ENCODE measurements at regions not wholly inside any gene's neighbourhood (a gene's known extent, or its start where the extent isn't known, plus 50 kb on each side); places are given as distances from the start of the nearest gene placed in this dataset.

- in situ Hi-C loops (cut with HindIII; ENCODE audit: low sequenced_read_pairs), result no loop called here
Measured at GRCh38 chr21:35770101-35770945, 290.0 kb downstream of the SETD4 start.

- in situ Hi-C loops (cut with HindIII; ENCODE audit: low sequenced_read_pairs), result no loop called here
Measured at GRCh38 chr21:35768187-35768586, 292.1 kb downstream of the SETD4 start.

DNA sequence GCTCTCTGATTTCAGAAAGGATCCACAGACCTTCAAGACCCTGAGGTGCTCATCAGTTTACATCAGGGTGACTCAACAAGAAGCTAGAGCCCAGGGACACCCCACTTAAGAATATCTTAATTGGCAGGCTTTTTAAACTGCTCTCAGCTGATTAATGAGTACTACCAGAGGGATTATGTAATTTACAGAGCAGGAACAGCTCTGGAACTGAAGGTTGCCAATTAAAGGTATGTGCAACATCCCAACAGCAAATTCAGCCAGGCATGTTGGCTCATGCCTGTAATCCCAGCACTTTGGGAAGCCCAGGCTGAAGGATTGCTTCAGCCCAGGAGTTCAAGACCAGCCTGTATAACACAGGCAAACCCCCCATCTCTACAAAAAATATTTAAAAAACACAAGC lies 295.7 kb downstream of the SETD4 start:
- in situ Hi-C loops (cut with HindIII; ENCODE audit: low sequenced_read_pairs), result no loop called here

DNA sequence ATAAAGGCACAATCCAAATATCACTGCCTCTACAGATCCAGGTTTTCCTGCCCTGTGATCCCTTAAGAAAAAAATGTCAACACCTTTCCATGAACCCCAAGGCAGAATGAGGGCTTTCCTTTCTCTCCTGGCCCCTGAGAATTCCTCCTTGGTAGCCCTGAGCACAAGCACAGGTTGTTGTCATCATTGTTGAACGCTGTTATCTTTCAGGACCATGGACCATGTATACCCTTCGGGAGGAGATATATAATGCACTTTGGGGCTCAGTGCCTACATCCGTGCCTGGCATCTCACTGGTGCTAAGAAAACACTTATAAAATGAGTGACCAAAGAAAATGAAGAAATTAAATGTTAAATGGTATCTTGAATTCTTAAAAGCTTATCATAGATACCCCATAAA lies 296.2 kb downstream of the SETD4 start:
- in situ Hi-C loops (cut with HindIII; ENCODE audit: low sequenced_read_pairs), result no loop called here

GRCh38 chr21:35754583-35754982 lies 305.7 kb downstream of the SETD4 start:
- in situ Hi-C loops (cut with HindIII; ENCODE audit: low sequenced_read_pairs), result no loop called here

DNA sequence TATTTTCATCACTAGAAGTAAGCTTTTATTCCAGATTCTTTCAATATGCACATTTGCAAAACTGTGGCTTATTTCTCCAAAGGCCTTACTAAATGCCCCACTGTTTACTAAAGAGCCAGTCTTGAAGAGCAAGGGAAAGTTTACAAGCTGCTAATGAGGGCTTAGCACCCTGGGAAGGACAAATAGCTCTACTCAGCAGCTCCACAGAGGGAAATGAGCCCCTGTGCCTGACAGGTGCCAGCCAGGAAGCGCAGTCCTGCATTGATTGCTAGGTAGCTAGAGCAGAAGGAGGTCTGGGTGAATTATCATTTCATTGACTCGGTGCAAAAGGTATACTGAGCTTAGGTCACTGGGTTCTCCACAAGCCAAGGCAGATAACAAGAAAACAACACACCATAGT lies 307.0 kb downstream of the SETD4 start:
- in situ Hi-C loops (cut with HindIII; ENCODE audit: low sequenced_read_pairs), result no loop called here

DNA sequence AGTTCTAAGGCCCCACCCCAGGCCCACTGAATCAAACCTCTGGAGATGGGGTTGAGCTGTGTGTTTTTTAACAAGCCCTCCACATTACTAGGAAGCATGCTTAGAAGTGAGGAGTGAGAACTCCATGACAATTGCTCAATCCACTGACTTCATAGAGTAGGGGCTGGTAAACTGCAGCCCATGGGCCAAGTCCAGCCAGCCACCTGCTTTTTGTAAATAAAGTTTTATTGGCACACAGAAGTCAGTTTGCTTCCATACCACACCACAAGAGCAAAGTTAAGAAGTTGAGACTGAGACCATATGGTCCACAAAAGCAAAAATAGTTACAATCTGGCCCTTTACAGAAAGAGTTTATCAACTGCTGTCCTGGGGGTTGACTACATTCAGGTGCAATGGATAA lies 309.2 kb downstream of the SETD4 start:
- in situ Hi-C loops (cut with HindIII; ENCODE audit: low sequenced_read_pairs), result no loop called here

DNA sequence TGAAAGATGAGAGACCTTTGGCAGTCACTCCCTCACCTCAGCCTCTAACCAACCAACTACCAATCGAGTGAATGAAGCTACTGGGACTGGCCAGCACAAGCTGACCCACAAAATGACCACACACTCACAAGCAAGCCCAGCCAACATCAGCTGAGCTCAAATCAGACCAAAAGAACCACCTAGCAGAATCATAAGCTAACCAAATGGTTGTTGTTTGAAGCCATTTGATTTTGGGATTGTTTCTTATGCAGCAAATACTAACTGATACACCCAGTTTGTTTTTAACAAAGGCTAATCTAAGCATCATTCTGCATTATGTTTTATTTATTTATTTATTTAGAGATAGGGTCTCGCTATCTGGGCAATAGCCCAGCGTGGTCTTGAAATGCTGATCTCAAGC lies 310.4 kb downstream of the SETD4 start:
- in situ Hi-C loops (cut with HindIII; ENCODE audit: low sequenced_read_pairs), result no loop called here

- in situ Hi-C loops (cut with HindIII; ENCODE audit: low sequenced_read_pairs), result no loop called here
Measured at GRCh38 chr21:35748678-35749314, 311.5 kb downstream of the SETD4 start.

DNA sequence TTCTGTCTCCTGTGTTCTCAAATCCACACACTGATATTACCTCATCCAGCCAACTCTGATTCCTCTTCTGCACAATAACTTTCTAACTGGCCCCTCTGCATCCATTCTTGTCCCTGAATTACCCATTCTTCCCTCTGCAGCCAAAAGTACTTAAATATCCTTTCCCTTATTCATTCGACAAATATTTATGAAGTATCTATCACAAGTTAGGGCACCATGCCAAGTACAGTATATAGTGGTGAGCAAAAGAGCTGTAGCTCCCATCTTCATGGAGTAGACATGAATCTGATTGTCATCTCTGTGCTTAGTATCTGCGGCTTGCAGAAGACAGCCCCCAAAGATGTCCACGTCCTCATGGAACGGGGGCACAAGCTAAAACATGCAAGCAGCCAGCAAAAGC lies 316.8 kb downstream of the SETD4 start:
- in situ Hi-C loops (cut with HindIII; ENCODE audit: low sequenced_read_pairs), result no loop called here

DNA sequence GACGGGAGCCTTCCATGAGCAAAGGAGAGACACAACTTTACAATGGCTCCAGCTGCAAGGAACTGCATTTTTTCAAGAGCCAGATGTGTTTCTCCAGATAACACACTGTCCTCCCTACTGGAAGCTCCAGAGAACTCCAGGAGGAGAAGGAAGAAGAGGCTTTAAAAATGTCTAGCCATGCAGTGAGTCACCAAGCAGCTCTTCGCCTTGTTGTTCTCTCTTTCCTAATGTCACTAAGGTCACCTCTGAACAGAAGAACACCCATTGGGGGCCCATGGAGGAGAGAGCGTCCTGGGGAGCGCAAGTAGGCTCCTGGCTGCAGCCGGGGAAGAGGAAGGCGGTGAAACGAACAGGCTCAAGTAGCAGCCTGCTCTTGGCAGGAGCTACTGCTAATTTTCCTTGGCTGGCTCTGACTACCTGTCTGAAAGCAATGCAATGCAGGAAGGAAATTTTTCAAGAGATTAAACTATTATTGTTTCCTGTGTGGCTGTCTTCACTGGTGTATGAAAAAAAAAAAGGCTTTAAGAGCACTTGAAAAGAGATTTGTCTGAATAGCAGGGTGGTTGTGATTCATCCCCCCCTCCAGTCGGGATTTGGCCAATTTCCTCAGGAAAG lies 321.9 kb downstream of the SETD4 start:
- in situ Hi-C loops (cut with HindIII; ENCODE audit: low sequenced_read_pairs), result no loop called here

DNA sequence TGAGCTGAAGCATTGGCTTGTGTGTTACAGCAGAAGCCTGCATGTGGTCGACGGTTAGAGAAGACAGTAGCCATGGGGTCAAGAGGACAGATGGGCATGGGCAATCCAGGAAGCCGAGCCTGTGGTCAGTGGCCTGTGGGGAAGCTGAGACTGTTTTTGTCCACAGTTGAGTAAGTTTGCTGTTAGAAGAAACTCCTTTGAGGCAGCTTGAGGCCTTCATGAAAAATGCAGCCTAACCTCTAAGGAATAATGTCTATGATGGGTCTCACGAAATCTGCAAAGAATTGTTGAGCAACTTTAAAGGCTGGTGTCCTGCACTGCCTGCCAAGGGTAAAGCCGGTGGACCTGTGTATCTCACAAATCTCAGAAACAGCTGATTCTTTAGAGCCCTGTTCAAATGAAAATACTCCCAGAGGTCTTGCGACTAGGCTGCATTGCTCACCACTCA lies 322.4 kb downstream of the SETD4 start:
- in situ Hi-C loops (cut with HindIII; ENCODE audit: low sequenced_read_pairs), result no loop called here

DNA sequence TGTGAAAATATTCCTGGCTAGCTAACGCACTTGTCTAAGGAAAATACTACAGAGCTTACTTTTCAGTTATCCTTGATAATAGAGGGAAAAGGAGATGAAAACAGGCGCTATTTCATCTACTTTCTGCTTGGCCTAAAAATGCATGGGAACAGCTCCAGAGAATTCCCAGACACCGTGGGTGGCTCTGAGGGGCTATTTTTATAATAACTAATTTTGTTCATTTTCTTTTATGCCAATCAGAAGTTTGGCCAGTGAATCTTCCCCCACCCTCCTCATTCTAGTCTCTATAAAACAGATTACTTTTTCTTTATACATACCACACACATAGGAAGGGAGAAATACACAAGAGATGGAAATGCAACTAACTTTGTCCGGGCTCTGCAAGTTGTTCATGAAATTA lies 322.9 kb downstream of the SETD4 start:
- in situ Hi-C loops (cut with HindIII; ENCODE audit: low sequenced_read_pairs), result no loop called here

GRCh38 chr21:35732788-35733187 lies 327.5 kb downstream of the SETD4 start:
- in situ Hi-C loops (cut with HindIII; ENCODE audit: low sequenced_read_pairs), result no loop called here

DNA sequence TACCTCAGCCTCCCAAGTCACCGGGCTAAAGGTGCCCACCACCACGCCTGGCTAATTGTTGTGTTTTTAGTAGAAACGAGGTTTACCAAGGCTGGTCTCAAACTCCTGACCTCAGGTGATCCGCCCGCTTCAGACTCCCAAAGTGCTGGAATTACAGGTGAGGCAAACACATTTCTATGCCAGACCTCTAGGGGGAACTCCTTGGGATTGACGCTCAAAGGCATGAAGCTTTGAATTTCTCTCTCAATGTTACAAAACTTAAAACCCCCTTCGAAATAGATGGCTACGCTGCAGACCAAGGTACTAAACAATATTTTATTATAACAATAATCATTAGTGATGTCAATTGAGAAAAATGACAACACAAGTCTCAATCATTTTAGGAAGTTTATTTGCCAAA lies 330.0 kb downstream of the SETD4 start:
- in situ Hi-C loops (cut with HindIII; ENCODE audit: low sequenced_read_pairs), result no loop called here

- in situ Hi-C loops (cut with HindIII; ENCODE audit: low sequenced_read_pairs), result no loop called here
Measured at GRCh38 chr21:35727830-35728229, 332.5 kb downstream of the SETD4 start.

- in situ Hi-C loops (cut with HindIII; ENCODE audit: low sequenced_read_pairs), result no loop called here
Measured at GRCh38 chr21:35724156-35724555, 336.2 kb downstream of the SETD4 start.

DNA sequence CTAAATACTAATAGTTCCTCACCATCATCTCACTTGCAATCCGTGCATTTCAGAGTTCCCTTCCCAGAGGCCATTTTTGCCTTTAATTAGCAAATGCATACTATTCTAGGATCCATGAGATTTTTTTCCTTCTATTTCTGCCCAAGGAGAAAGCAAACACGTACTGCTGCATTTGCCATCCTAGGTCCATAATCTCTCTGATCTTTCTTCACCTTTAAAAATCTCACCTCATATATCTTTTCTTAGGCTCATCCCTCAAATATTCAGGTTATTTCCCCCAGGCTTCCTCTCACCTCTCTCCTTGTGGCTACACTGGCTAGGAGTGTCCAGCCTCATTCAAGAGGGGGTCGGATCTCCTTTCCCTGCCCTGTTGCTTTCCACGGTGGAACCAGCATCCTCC lies 338.6 kb downstream of the SETD4 start:
- in situ Hi-C loops (cut with HindIII; ENCODE audit: low sequenced_read_pairs), result no loop called here

DNA sequence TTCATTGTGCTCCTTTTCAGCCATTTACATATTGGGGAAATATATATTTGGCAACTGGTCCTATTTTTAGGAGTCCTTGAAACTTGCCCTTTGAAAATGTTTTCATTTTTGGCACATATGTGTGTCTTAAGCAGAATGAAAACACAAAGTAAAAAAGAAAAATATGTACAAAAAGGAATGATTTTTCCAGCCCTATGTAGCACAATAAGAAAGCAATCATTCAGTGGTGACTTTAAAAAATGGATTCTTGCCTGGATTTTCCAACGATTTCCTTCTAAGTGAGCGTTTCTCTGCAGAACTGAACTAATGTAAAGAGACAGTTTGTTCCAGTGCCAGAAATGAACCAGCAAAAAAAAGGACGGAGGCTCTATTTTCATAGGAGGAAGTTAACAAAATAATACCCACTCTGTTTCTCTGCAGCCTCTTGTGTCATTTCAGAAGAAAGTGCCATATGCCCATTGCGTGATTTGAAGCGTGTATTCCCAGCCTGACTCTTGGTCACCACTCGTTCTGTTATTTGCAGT lies 340.1 kb downstream of the SETD4 start:
- in situ Hi-C loops (cut with HindIII; ENCODE audit: low sequenced_read_pairs), result no loop called here

DNA sequence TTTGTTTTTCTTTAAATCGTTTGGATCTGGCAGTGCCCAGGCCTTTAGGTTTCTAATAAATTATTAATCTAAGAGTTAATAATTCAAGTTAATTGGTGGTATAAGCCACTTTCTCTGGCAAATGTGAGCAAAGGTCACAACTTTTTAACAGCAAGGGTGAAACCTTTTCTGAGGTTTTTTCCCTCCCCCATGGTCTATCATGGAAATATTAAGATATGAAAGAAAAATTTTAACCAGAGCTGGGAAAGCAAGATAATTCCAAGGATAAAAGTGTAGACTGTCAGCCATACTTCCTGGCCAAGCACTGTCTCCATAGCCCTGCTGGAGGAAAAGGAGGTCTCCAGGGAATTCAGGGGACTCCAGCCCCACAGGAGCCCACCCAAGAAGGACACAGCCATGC lies 341.2 kb downstream of the SETD4 start:
- in situ Hi-C loops (cut with HindIII; ENCODE audit: low sequenced_read_pairs), result no loop called here

GRCh38 chr21:35716876-35717565 lies 343.3 kb downstream of the SETD4 start:
- in situ Hi-C loops (cut with HindIII; ENCODE audit: low sequenced_read_pairs), result no loop called here
